ENCODE measurements at regions not wholly inside any gene's neighbourhood (a gene's known extent, or its start where the extent isn't known, plus 50 kb on each side); places are given as distances from the start of the nearest gene placed in this dataset.
A peak's percentile ranks its signal among the peaks of the same experiment; 100 is the strongest.

- no peak for DNase-seq
Measured at GRCh38 chrX:103158317-103158621, 56.6 kb upstream of the BEX4 start.

DNA sequence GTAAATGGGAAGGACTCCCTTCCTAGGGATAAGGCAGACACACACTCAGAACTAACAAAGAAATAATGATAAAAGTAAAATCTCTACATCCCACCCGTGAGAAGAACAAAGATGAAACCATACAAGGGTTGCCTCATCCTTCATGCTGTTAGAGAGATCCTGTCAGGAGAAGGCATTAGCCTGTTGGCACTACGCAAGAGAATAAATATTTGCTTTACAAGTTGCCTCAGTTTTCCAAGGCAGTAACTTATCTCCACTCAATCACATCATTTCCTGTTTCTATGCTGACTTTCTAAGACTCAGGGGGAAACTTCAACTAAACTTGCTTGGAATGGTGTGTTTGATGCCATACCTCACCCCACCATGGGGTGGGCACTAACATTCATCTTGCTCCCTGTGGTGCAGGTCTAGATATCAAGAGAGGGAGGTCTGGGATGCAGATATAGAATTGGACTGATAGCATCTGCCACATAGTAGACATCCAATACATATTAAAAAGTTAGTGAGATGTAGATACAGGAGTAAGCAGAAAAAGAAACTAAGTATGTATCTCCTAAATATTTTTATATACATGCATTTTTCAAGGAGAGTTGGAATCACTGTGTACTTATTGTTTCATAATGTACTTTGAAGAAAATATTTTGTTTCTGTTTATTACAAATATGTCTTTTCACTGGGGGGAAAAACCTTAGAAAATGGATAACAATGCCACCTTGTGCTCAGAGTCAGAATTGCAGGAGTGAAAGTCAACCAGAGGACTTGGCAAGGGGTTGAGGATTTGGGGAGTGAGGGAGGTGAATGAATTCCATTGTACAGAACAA is 57.2 kb upstream of the BEX4 start:
- no peak for DNase-seq

DNA sequence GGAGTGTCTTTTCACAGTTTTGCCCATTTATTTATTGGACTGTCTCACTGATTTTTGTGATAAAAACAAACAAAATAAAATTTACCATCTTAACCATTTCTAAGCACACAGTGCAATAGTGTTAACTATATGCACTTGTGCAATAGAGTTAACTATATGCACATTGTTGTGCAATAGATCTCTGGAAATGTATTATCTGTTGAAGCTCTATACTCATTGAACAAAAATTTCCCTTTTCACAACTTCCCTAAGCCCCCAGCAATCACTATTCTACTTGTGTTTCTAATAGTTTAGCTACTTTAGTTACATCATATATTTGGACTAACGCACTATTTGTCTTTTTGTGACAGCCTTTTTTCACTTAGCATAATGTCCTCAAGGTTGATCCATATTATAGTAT is 59.7 kb upstream of the BEX4 start:
- DNase-seq = peak; percentile 10

GRCh38 chrX:103153661-103154060 is 60.7 kb upstream of the NXF3 start:
- no peak for DNase-seq

DNA sequence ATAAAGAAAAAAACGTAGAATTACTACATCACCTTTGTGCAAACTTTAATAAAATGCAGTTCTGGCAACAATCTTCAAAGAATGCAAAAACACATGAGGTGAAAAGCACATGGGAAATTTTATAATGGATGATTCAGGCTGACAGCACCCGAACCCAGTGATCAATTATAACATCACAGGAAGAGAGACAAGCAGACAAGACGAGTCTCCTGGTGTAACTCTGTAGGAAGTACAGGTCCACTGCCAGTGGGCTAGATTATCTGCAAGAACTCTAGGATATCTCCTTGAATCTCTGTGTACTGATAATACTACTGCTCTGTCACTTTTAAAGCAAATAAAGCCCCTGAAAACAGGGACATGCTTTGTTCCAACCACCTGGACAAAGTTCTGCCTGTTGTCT is 58.9 kb upstream of the NXF3 start:
- no peak for DNase-seq

DNA sequence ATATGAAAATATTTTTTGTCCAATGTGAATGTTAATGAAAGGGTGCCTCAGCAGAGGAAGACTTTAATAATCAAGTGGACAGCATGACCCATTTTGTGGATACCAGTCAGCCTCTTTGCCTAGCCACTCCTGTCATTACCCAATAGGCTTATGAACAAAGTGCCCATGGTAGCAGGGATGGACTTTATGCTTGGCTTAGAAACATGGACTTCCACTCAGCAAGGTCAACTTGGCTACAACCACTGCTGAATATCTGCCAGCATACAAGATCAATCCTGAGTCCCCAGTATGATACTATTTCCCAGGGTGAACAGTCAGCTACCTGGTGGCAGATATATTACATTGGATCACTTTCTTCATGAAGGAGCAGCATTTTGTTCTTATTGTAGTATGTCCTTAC is 56.7 kb upstream of the NXF3 start:
- no peak for DNase-seq

DNA sequence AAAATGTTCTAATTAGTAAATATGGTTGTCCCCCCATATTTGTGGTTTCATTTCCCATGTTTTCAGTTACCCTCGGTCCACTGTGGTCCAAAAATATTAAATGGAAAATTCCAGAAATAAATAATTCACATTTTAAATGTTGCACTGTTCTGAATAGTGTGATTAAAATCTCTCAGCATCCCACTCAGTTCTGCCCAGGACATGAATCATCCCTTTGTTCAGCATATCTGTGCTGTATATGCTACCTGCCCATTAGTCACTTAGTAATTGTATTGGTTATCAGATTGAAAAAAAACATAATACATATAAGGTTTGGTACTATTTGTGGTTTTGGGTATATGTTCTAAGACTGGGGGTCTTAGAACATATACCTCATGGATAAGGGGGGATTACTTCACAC is 55.1 kb upstream of the NXF3 start:
- no peak for DNase-seq
